GM12878 (cell line): ENCODE measurements at regions not wholly inside any gene's neighbourhood (a gene's known extent, or its start where the extent isn't known, plus 50 kb on each side); places are given as distances from the start of the nearest gene placed in this dataset.
"Not testable (repeated sequence)": the region's sequence is repeated elsewhere in the genome, so short reads cannot be mapped to it uniquely, and the experiment has no call there.

Source experiments
- ATAC-seq: fragments of 200-7000 bp; cut with Tn5 transposase; 3 replicates; pipeline ENCODE4 v1.9.1; 2020; ENCODE audit warnings: mild to moderate bottlenecking, moderate library complexity
- BruUV-seq: library from RNA; stranded (reverse); fragments of 400-500 nt; replicated peaks from 2 replicates; lab custom pipeline; 2021; lab: Mats Ljungman, UMichigan
- CTCF ChIA-PET: fragments of 300-600 bp; sonication (Branson Sonifier 250); formaldehyde crosslinking; extraction: SDS; loops from one replicate; lab custom pipeline; 2021; ENCODE audit warnings: inconsistent platforms; lab: Yijun Ruan, JAX
- POLR2A ChIA-PET: fragments of 350-600 bp; formaldehyde crosslinking; extraction: SDS; loops from one replicate; lab custom pipeline; 2021; ENCODE audit warnings: inconsistent platforms; lab: Charles Lee
- RAD21 ChIA-PET: fragments of 300-600 bp; sonication (Branson Sonifier 250); formaldehyde crosslinking; loops from one replicate; lab custom pipeline; 2023; ENCODE audit warnings: antibody characterized with exemption; ENCODE audit not compliant: unreplicated experiment; lab: Charles Lee
- SMC1A ChIA-PET: fragments of 300-600 bp; sonication (Branson Sonifier 250); formaldehyde crosslinking; loops from one replicate; lab custom pipeline; 2023; ENCODE audit not compliant: unreplicated experiment, uncharacterized antibody; lab: Charles Lee
- DNase-seq: peaks from one replicate; pipeline ENCODE4 v3.0.0-alpha.2; 2011; ENCODE audit warnings: low read depth, low spot score
- FAIRE-seq: peaks from 3 replicates; lab custom pipeline; 2011; peaks lifted over from hg19 to GRCh38; lab: Jason Lieb, UNC
- H2AFZ ChIP-seq: 2 replicates; pipeline ENCODE4 v1.6.0; 2011; ENCODE audit warnings: low read depth, low read length, control low read depth; ENCODE audit not compliant: control insufficient read depth
- H3K27ac ChIP-seq: 2 replicates; pipeline ENCODE4 v1.5.1; 2011; ENCODE audit warnings: control low read depth; ENCODE audit not compliant: control insufficient read depth, insufficient read depth
- H3K27me3 ChIP-seq, 2 experiments: replicated peaks in 1 of 2; 2 replicates each; pipeline versions ENCODE4 v1.6.0 to v1.6.1; 2011; ENCODE audit warnings: low read length in 1 of 2; ENCODE audit not compliant: control insufficient read depth in 2 of 2, insufficient read depth in 2 of 2
- H3K36me3 ChIP-seq, 2 experiments: 2 replicates each; pipeline ENCODE4 v1.5.1; 2011; ENCODE audit warnings: low read length in 1 of 2; ENCODE audit not compliant: control insufficient read depth in 2 of 2, insufficient read depth in 2 of 2
- H3K4me1 ChIP-seq: 2 replicates; pipeline ENCODE4 v1.6.1; 2011; ENCODE audit warnings: mild to moderate bottlenecking, low read length, moderate library complexity, mixed read lengths; ENCODE audit not compliant: control insufficient read depth, insufficient read depth
- H3K4me2 ChIP-seq: 2 replicates; pipeline ENCODE4 v1.6.0; 2011; ENCODE audit warnings: control low read depth; ENCODE audit not compliant: control insufficient read depth, insufficient read depth
- H3K4me3 ChIP-seq: fragments of 200-600 bp; sonication (generic); 2 replicates; pipeline ENCODE4 v1.5.1; 2016
- H3K79me2 ChIP-seq: 2 replicates; pipeline ENCODE4 v1.6.0; 2011; ENCODE audit warnings: low read length; ENCODE audit not compliant: control insufficient read depth, insufficient read depth
- H3K9ac ChIP-seq: 2 replicates; pipeline ENCODE4 v1.8.0; 2011; ENCODE audit warnings: low read length, control low read depth, mixed read lengths; ENCODE audit not compliant: control insufficient read depth, insufficient read depth
- H3K9me3 ChIP-seq: replicated peaks from 3 replicates; pipeline ENCODE4 v1.5.1; 2011; ENCODE audit warnings: mild to moderate bottlenecking, low read length; ENCODE audit not compliant: control insufficient read depth, insufficient read depth
- H4K20me1 ChIP-seq: 2 replicates; pipeline ENCODE4 v1.6.0; 2011; ENCODE audit not compliant: control insufficient read depth, insufficient read depth
- ATF2 ChIP-seq: IDR thresholded peaks from 2 replicates; pipeline ENCODE4 v1.6.1; 2012; ENCODE audit warnings: low read length, inconsistent platforms
- CTCF ChIP-seq, 3 experiments: IDR thresholded peaks in 2 of 3; conservative IDR thresholded peaks in 1 of 3; 2 replicates each; pipeline ENCODE4 v1.5.1; 2011; ENCODE audit warnings: low read depth in 3 of 3, low read length in 3 of 3, mild to moderate bottlenecking in 3 of 3, control low read depth in 2 of 3, moderate library complexity in 2 of 3, inconsistent platforms in 1 of 3, mixed read lengths in 1 of 3; ENCODE audit not compliant: control insufficient read depth in 2 of 3, insufficient read depth in 1 of 3; ENCODE audit errors: extremely low read depth in 1 of 3
- E2F8 ChIP-seq: fragments of 450-650 bp; IDR thresholded peaks from 2 replicates; pipeline ENCODE4 v1.6.1; 2018; ENCODE audit warnings: mild to moderate bottlenecking, low read depth, moderate library complexity; ENCODE audit not compliant: partially characterized antibody
- ZBTB4 ChIP-seq: fragments of 450-650 bp; formaldehyde crosslinking; IDR thresholded peaks from 2 replicates; pipeline ENCODE4 v1.4.0; 2022; ENCODE audit warnings: mild to moderate bottlenecking, moderate library complexity
- WGBS: methylation state at CpG from one replicate; pipeline ENCODE4 v1.1.6; 2016; ENCODE audit warnings: low lambda C conversion rate; ENCODE audit not compliant: insufficient replicate concordance, insufficient coverage; ENCODE audit errors: missing lambda C conversion rate; 5-methylcytosine and 5-hydroxymethylcytosine counted together
- in situ Hi-C: fragments of 300-500 bp; cut with MboI; formaldehyde crosslinking; loops from 9 replicates; pipeline ENCODE4 v1.14.3; 2018; ENCODE audit warnings: mixed read lengths
- intact Hi-C: fragments of 100-400 bp; cut with micrococcal nuclease; formaldehyde crosslinking; loops from one replicate; pipeline ENCODE4 v1.14.2; 2022; ENCODE audit not compliant: unreplicated experiment

- Histone ChIP-seq H3K27ac (no peak overlapping the region), H4K20me1 (no peaks in the 10 kb centered on the region), H3K4me2 (no peak overlapping the region), H3K79me2 (no peaks in the 10 kb centered on the region), H3K36me3 (no peaks in the 10 kb centered on the region), H3K9ac (no peak overlapping the region), H3K27me3 (no peaks in the 10 kb centered on the region), H2AFZ (no peak overlapping the region), H3K4me1 (no peaks in the 10 kb centered on the region), H3K9me3 (no peaks in the 10 kb centered on the region), H3K4me3 (no peak overlapping the region)
- ATAC-seq (no peak), DNase-seq (no peak), FAIRE-seq (no peak)
- RAD21 ChIA-PET = no interaction called here
- intact Hi-C loops = no loop called here
- in situ Hi-C loops = no loop called here
- POLR2A ChIA-PET = no interaction called here
- WGBS = 4% methylated on average over 5 of the region's 5 CpGs
- CTCF ChIA-PET = interaction anchor here (0.9 kb wide), 1 partner anchor 34 kb away, joined by 4 read pairs; no protein-coding TSS in a partner anchor
- no TSS peak for BruUV-seq
- SMC1A ChIA-PET = interaction anchor here (1.2 kb wide), 1 partner anchor 20 kb away, joined by 3 read pairs; no protein-coding TSS in a partner anchor
- no peak for TF ChIP-seq E2F8
- no peak for TF ChIP-seq ATF2
- TF ChIP-seq ZBTB4 = no peak
- TF ChIP-seq CTCF (IDR thresholded peaks at IDR 0.05 in 2 of 3, conservative IDR thresholded peaks at IDR 0.05 in 1 of 3; ENCODE audit: control insufficient read depth in 2 of 3, extremely low read depth in 1 of 3, insufficient read depth in 1 of 3, low read depth in 3 of 3, low read length in 3 of 3) = no peak
These were observed 629.5 kb upstream of the KCNMB2 start for GRCh38 chr3:177906578-177907229.

- intact Hi-C loops, RAD21 ChIA-PET, SMC1A ChIA-PET, DNase-seq, H3K9ac ChIP-seq, H3K27me3 ChIP-seq, BruUV-seq, ATAC-seq, H3K36me3 ChIP-seq, FAIRE-seq, H3K4me1 ChIP-seq, in situ Hi-C loops, H2AFZ ChIP-seq, H3K4me3 ChIP-seq, H4K20me1 ChIP-seq, POLR2A ChIA-PET, H3K9me3 ChIP-seq, H3K79me2 ChIP-seq, H3K4me2 ChIP-seq, H3K27ac ChIP-seq: not testable (repeated sequence)
- WGBS = 33% methylated on average over 6 of the region's 6 CpGs
- CTCF ChIA-PET = interaction anchor here (0.7 to 0.9 kb wide), 2 partner anchors 15 to 192 kb away, joined by 3 read pairs; no protein-coding TSS in a partner anchor
These were observed 626.7 kb upstream of the KCNMB2 start for GRCh38 chr3:177909530-177909929.
